ENCODE measurements at regions not wholly inside any gene's neighbourhood (a gene's known extent, or its start where the extent isn't known, plus 50 kb on each side); places are given as distances from the start of the nearest gene placed in this dataset.

- ChIA-PET POLR2A (no interaction called here), CTCF (interaction anchor here (0.8 to 1.1 kb wide), 2 partner anchors 10 to 33 kb away, joined by 3 read pairs; no protein-coding TSS in a partner anchor)
- H3K4me1 Mint-ChIP-seq, result peaks cover 71% of the 10 kb centered on the region
- peaks cover 5% of the 10 kb centered on the region for H3K9me3 Mint-ChIP-seq
- peaks cover 4% of the 10 kb centered on the region; the same call in 1 of the 2 replicates for H3K36me3 Mint-ChIP-seq
- TF ChIP-seq GTF2I (CRISPR knock-in tag; conservative IDR thresholded peaks at IDR 0.05), result no peak
- no peak for TF ChIP-seq MLX (CRISPR knock-in tag; IDR thresholded peaks at IDR 0.05)
- TF ChIP-seq, protein P1, sequence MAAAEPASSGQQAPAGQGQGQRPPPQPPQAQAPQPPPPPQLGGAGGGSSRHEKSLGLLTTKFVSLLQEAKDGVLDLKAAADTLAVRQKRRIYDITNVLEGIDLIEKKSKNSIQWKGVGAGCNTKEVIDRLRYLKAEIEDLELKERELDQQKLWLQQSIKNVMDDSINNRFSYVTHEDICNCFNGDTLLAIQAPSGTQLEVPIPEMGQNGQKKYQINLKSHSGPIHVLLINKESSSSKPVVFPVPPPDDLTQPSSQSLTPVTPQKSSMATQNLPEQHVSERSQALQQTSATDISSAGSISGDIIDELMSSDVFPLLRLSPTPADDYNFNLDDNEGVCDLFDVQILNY (CRISPR knock-in tag; IDR thresholded peaks at IDR 0.05), result no peak
- TF ChIP-seq TEAD1 (CRISPR knock-in tag; IDR thresholded peaks at IDR 0.05), result no peak
- 0 out of 2 replicates have a peak, but pooled peaks have one; percentile 41 for TF ChIP-seq ZNF121 (CRISPR knock-in tag; IDR thresholded peaks at IDR 0.05)
- TF ChIP-seq, protein P2, sequence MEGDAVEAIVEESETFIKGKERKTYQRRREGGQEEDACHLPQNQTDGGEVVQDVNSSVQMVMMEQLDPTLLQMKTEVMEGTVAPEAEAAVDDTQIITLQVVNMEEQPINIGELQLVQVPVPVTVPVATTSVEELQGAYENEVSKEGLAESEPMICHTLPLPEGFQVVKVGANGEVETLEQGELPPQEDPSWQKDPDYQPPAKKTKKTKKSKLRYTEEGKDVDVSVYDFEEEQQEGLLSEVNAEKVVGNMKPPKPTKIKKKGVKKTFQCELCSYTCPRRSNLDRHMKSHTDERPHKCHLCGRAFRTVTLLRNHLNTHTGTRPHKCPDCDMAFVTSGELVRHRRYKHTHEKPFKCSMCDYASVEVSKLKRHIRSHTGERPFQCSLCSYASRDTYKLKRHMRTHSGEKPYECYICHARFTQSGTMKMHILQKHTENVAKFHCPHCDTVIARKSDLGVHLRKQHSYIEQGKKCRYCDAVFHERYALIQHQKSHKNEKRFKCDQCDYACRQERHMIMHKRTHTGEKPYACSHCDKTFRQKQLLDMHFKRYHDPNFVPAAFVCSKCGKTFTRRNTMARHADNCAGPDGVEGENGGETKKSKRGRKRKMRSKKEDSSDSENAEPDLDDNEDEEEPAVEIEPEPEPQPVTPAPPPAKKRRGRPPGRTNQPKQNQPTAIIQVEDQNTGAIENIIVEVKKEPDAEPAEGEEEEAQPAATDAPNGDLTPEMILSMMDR (IDR thresholded peaks at IDR 0.05), result no peak
- no peak for TF ChIP-seq NFYB (CRISPR knock-in tag; conservative IDR thresholded peaks at IDR 0.05; ENCODE audit: low read depth)
- no peak for TF ChIP-seq EMX1 (CRISPR knock-in tag; IDR thresholded peaks at IDR 0.05)
- TF ChIP-seq ZNF219 (CRISPR knock-in tag; IDR thresholded peaks at IDR 0.05; ENCODE audit: borderline replicate concordance), result no peak
- no peak overlapping the region for H3K4me3 Mint-ChIP-seq
- peak overlapping the region; percentile 60 for H3K27ac Mint-ChIP-seq
- ATAC-seq (no peak), DNase-seq (ENCODE audit: low spot score) (no peak)
- no peaks in the 10 kb centered on the region for H3K27me3 Mint-ChIP-seq (ENCODE audit: low read depth)
These were observed 322.1 kb downstream of the SEC14L1 start for GRCh38 chr17:77462553-77463497.

- ATAC-seq (no peak), DNase-seq (ENCODE audit: low spot score) (no peak)
- CTCF ChIA-PET, result interaction anchor here (1.2 to 2.5 kb wide), 2 partner anchors 29 to 35 kb away, joined by 3 to 36 read pairs; no protein-coding TSS in a partner anchor
- peaks cover 68% of the 10 kb centered on the region for H3K4me1 Mint-ChIP-seq
- POLR2A ChIA-PET, result interaction anchor here (0.6 kb wide), 2 partner anchors 9 to 136 kb away, joined by 3 read pairs; no protein-coding TSS in a partner anchor
- H3K4me3 Mint-ChIP-seq, result peak overlapping the region; percentile 54; the same call in 1 of the 2 replicates
- H3K36me3 Mint-ChIP-seq, result peaks cover 19% of the 10 kb centered on the region
- peak overlapping the region; percentile 100 for H3K27ac Mint-ChIP-seq
- no peaks in the 10 kb centered on the region for H3K27me3 Mint-ChIP-seq (ENCODE audit: low read depth)
- peaks cover 5% of the 10 kb centered on the region for H3K9me3 Mint-ChIP-seq
- TF ChIP-seq TCF7 (CRISPR knock-in tag; IDR thresholded peaks at IDR 0.05; ENCODE audit: low read depth) (no peak), SOX15 (CRISPR knock-in tag; IDR thresholded peaks at IDR 0.05) (no peak), OVOL2 (CRISPR knock-in tag; IDR thresholded peaks at IDR 0.05; ENCODE audit: borderline replicate concordance) (no peak), ZNF423 (CRISPR knock-in tag; IDR thresholded peaks at IDR 0.05) (no peak), STAT6 (CRISPR knock-in tag; conservative IDR thresholded peaks at IDR 0.05; ENCODE audit: low read depth) (no peak), GABPB1 (CRISPR knock-in tag; IDR thresholded peaks at IDR 0.05) (no peak), CREB1 (CRISPR knock-in tag; IDR thresholded peaks at IDR 0.05) (no peak), IRF1 (CRISPR knock-in tag; IDR thresholded peaks at IDR 0.05) (no peak), SP1 (CRISPR knock-in tag; conservative IDR thresholded peaks at IDR 0.05) (no peak), CREM (CRISPR knock-in tag; IDR thresholded peaks at IDR 0.05) (no peak), ZNF121 (CRISPR knock-in tag; IDR thresholded peaks at IDR 0.05) (no peak), HMGXB4 (CRISPR knock-in tag; IDR thresholded peaks at IDR 0.05) (no peak), GTF2I (CRISPR knock-in tag; conservative IDR thresholded peaks at IDR 0.05) (no peak), ESRRA (CRISPR knock-in tag; IDR thresholded peaks at IDR 0.05; ENCODE audit: borderline replicate concordance) (no peak)
- TF ChIP-seq, protein P3, sequence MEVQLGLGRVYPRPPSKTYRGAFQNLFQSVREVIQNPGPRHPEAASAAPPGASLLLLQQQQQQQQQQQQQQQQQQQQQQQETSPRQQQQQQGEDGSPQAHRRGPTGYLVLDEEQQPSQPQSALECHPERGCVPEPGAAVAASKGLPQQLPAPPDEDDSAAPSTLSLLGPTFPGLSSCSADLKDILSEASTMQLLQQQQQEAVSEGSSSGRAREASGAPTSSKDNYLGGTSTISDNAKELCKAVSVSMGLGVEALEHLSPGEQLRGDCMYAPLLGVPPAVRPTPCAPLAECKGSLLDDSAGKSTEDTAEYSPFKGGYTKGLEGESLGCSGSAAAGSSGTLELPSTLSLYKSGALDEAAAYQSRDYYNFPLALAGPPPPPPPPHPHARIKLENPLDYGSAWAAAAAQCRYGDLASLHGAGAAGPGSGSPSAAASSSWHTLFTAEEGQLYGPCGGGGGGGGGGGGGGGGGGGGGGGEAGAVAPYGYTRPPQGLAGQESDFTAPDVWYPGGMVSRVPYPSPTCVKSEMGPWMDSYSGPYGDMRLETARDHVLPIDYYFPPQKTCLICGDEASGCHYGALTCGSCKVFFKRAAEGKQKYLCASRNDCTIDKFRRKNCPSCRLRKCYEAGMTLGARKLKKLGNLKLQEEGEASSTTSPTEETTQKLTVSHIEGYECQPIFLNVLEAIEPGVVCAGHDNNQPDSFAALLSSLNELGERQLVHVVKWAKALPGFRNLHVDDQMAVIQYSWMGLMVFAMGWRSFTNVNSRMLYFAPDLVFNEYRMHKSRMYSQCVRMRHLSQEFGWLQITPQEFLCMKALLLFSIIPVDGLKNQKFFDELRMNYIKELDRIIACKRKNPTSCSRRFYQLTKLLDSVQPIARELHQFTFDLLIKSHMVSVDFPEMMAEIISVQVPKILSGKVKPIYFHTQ (CRISPR knock-in tag; IDR thresholded peaks at IDR 0.05), result no peak
These were observed 324.2 kb downstream of the SEC14L1 start for GRCh38 chr17:77464988-77465357.

Measured in WTC11 (cell line).